ENCODE measurements at regions not wholly inside any gene's neighbourhood (a gene's known extent, or its start where the extent isn't known, plus 50 kb on each side); places are given as distances from the start of the nearest gene placed in this dataset.
"Not testable (repeated sequence)": the region's sequence is repeated elsewhere in the genome, so short reads cannot be mapped to it uniquely, and the experiment has no call there.

- H3K27ac ChIP-seq: no peak overlapping the region
- CTCF ChIA-PET: no interaction called here
- no peak for TF ChIP-seq CTCF (conservative IDR thresholded peaks at IDR 0.05; ENCODE audit: low read depth)
- no peak for DNase-seq (ENCODE audit: low spot score)
- POLR2A ChIA-PET (ENCODE audit: low non-redundant PET): no interaction called here
These were observed 69.2 kb upstream of the SSBP3 start for GRCh38 chr1:54475357-54475881.

- no peak overlapping the region for H3K27ac ChIP-seq
- CTCF ChIA-PET: no interaction called here
- no peak for TF ChIP-seq CTCF (conservative IDR thresholded peaks at IDR 0.05; ENCODE audit: low read depth)
- no peak for DNase-seq (ENCODE audit: low spot score)
- POLR2A ChIA-PET (ENCODE audit: low non-redundant PET): no interaction called here
These were observed 68.4 kb upstream of the SSBP3 start for GRCh38 chr1:54474310-54475251.

GRCh38 chr1:54471588-54471987 lies 65.4 kb upstream of the SSBP3 start:
- no peak for DNase-seq (ENCODE audit: low spot score)
- ChIA-PET CTCF (no interaction called here), POLR2A (ENCODE audit: low non-redundant PET) (no interaction called here)
- H3K27ac ChIP-seq: no peak overlapping the region
- TF ChIP-seq CTCF (conservative IDR thresholded peaks at IDR 0.05; ENCODE audit: low read depth): no peak

GRCh38 chr1:54469444-54469843 lies 63.2 kb upstream of the SSBP3 start:
- DNase-seq (ENCODE audit: low spot score); H3K27ac ChIP-seq; POLR2A ChIA-PET (ENCODE audit: low non-redundant PET); CTCF ChIA-PET: not testable (repeated sequence)

GRCh38 chr1:54468288-54469084 lies 62.3 kb upstream of the SSBP3 start:
- DNase-seq (ENCODE audit: low spot score); POLR2A ChIA-PET (ENCODE audit: low non-redundant PET); H3K27ac ChIP-seq: not testable (repeated sequence)
- CTCF ChIA-PET: interaction anchor here (0.6 kb wide), 1 partner anchor 145 kb away, joined by 4 read pairs; no protein-coding TSS in a partner anchor

GRCh38 chr1:54465351-54465811 lies 59.2 kb upstream of the SSBP3 start:
- ChIA-PET CTCF (no interaction called here), POLR2A (ENCODE audit: low non-redundant PET) (interaction anchor here (1.2 kb wide), 1 partner anchor 72 kb away, joined by 3 read pairs; no protein-coding TSS in a partner anchor)
- no peak for TF ChIP-seq CTCF (conservative IDR thresholded peaks at IDR 0.05; ENCODE audit: low read depth)
- DNase-seq (ENCODE audit: low spot score): no peak
- H3K27ac ChIP-seq: no peak overlapping the region

GRCh38 chr1:54464477-54465146 lies 58.4 kb upstream of the SSBP3 start:
- no peak overlapping the region for H3K27ac ChIP-seq
- ChIA-PET POLR2A (ENCODE audit: low non-redundant PET) (no interaction called here), CTCF (no interaction called here)
- no peak for TF ChIP-seq CTCF (conservative IDR thresholded peaks at IDR 0.05; ENCODE audit: low read depth)
- no peak for DNase-seq (ENCODE audit: low spot score)
